ENCODE measurements at regions not wholly inside any gene's neighbourhood (a gene's known extent, or its start where the extent isn't known, plus 50 kb on each side); places are given as distances from the start of the nearest gene placed in this dataset.

DNA sequence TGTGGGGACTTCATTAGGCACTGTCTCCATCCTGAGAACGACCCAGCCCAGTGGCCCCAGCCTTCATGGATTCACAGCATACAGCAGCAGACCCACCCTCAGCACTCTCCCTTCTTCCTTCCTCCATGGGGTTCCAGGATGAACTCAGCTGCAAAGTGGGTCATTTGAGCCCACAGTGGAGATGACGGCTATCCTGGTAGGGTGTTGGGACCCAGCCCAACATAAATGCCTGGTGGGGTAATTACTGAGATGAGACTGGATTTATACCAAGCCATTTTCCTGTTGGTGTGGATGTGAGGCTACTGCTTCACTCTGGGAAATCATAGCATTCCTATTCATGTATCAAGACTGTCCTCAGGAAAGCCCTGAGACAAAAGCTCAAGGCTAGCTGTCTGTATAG is 536.7 kb upstream of the TNP1 start:
- Histone ChIP-seq H3K9me3 (ENCODE audit: control insufficient read depth in 4 of 4, insufficient read depth in 3 of 4, low read length in 3 of 4) (no peaks in the 10 kb centered on the region), H3K9ac (ENCODE audit: insufficient read depth in 1 of 2, low read length in 2 of 2) (no peak overlapping the region), H3K4me3 (no peak overlapping the region), H3K36me3 (ENCODE audit: control insufficient read depth in 4 of 4, insufficient read depth in 4 of 4, low read length in 4 of 4) (no peaks in the 10 kb centered on the region), H3K4me1 (ENCODE audit: control insufficient read depth in 5 of 5, insufficient read depth in 5 of 5, low read length in 5 of 5) (peaks cover 0 to 22% (median 5%) of the 10 kb centered on the region in 5 donors), H3K27ac (ENCODE audit: low read depth in 1 of 2, low read length in 1 of 2) (peak overlapping the region in 1 of 2 donors; percentile 51), H3K27me3 (ENCODE audit: control insufficient read depth in 3 of 3, insufficient read depth in 3 of 3, low read length in 2 of 3) (no peaks in the 10 kb centered on the region)
- WGBS, 2 donors, result 80 to 85% methylated on average over 2 of the region's 2 CpGs
- DNase-seq (no peak), ATAC-seq (ENCODE audit: insufficient read depth, low FRiP score) (no peak)
- TF ChIP-seq, protein P1, sequence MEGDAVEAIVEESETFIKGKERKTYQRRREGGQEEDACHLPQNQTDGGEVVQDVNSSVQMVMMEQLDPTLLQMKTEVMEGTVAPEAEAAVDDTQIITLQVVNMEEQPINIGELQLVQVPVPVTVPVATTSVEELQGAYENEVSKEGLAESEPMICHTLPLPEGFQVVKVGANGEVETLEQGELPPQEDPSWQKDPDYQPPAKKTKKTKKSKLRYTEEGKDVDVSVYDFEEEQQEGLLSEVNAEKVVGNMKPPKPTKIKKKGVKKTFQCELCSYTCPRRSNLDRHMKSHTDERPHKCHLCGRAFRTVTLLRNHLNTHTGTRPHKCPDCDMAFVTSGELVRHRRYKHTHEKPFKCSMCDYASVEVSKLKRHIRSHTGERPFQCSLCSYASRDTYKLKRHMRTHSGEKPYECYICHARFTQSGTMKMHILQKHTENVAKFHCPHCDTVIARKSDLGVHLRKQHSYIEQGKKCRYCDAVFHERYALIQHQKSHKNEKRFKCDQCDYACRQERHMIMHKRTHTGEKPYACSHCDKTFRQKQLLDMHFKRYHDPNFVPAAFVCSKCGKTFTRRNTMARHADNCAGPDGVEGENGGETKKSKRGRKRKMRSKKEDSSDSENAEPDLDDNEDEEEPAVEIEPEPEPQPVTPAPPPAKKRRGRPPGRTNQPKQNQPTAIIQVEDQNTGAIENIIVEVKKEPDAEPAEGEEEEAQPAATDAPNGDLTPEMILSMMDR (IDR thresholded peaks at IDR 0.05; ENCODE audit: control extremely low read depth, extremely low read depth), result no peak

DNA sequence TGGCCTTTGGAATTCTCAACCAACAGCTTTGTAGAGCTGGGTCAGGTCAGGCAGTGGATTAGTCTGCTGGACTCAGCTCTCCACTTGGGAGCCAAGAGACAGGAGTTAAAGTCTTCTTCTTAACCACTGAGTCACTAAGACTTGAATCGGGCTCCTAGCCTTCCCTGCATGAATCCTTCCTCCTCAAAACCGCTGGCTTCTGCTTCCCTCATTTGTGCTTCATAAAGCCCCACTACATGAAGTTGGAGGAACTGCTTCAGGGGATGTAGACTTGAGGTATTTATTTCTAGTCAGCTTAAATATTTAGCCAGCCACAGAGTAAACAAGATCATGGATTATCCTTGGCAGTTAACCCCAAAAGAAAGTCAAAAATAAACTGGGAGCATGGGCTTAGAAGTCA is 536.3 kb upstream of the TNP1 start:
- DNase-seq (no peak), ATAC-seq (ENCODE audit: insufficient read depth, low FRiP score) (no peak)
- no peak overlapping the region for H3K9ac ChIP-seq (ENCODE audit: insufficient read depth in 1 of 2, low read length in 2 of 2)
- no peaks in the 10 kb centered on the region for H3K36me3 ChIP-seq (ENCODE audit: control insufficient read depth in 4 of 4, insufficient read depth in 4 of 4, low read length in 4 of 4)
- H3K9me3 ChIP-seq (ENCODE audit: control insufficient read depth in 4 of 4, insufficient read depth in 3 of 4, low read length in 3 of 4), result no peaks in the 10 kb centered on the region
- H3K4me1 ChIP-seq (ENCODE audit: control insufficient read depth in 5 of 5, insufficient read depth in 5 of 5, low read length in 5 of 5), result peaks cover 0 to 22% (median 5%) of the 10 kb centered on the region in 5 donors
- TF ChIP-seq, protein P1 (IDR thresholded peaks at IDR 0.05; ENCODE audit: control extremely low read depth, extremely low read depth), result no peak
- no peak overlapping the region for H3K4me3 ChIP-seq
- H3K27me3 ChIP-seq (ENCODE audit: control insufficient read depth in 3 of 3, insufficient read depth in 3 of 3, low read length in 2 of 3), result no peaks in the 10 kb centered on the region
- peak overlapping the region in 1 of 2 donors; percentile 51 for H3K27ac ChIP-seq (ENCODE audit: low read depth in 1 of 2, low read length in 1 of 2)
- WGBS, 2 donors, result 64 to 79% methylated on average over 2 of the region's 2 CpGs

DNA sequence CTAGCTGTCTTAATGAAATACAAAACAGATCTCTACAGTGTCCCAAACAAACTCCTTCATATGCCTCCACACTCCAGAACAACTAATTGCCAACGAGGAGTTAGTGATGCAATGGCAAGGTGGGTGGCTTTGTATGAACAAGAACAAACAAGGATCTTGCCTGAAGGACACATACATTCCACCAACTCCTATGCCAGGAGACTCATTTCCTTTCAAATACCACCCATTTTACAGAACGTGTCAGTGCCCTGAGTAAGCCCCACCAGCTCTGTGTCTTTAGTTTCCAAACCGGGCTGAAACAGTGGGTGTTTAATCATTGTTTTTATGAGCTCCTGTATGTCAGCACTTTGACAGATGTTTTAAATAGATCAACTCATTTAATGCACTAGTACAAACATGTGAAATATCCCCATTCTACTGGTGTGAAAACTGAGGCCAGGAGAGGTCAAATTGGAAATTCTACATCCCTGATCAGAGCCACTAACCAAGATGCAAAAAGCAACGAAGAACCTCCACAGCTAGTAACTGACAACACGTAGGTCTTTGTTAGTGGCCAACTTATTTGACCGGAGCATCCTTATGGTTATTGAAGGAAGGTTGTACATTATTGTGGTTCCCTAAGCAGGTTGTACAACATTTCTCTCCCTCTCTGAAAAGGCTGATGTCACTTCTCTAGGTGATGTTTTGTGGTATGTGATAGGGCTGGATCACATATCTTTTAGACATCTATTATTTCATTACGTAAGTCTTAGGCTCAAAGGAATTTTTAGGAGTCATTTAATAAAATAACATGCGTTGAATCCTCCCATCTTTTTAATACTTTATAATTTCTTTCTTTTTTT is 534.9 kb upstream of the TNP1 start:
- Histone ChIP-seq H3K9ac (ENCODE audit: insufficient read depth in 1 of 2, low read length in 2 of 2) (no peak overlapping the region), H3K36me3 (ENCODE audit: control insufficient read depth in 4 of 4, insufficient read depth in 4 of 4, low read length in 4 of 4) (no peaks in the 10 kb centered on the region), H3K9me3 (ENCODE audit: control insufficient read depth in 4 of 4, insufficient read depth in 3 of 4, low read length in 3 of 4) (peaks cover 0 to 7% (median 0%) of the 10 kb centered on the region in 4 donors), H3K27ac (ENCODE audit: low read depth in 1 of 2, low read length in 1 of 2) (no peak overlapping the region), H3K4me1 (ENCODE audit: control insufficient read depth in 5 of 5, insufficient read depth in 5 of 5, low read length in 5 of 5) (peaks cover 0 to 22% (median 5%) of the 10 kb centered on the region in 5 donors), H3K4me3 (no peak overlapping the region), H3K27me3 (ENCODE audit: control insufficient read depth in 3 of 3, insufficient read depth in 3 of 3, low read length in 2 of 3) (no peaks in the 10 kb centered on the region)
- TF ChIP-seq, protein P1 (IDR thresholded peaks at IDR 0.05; ENCODE audit: control extremely low read depth, extremely low read depth), result no peak
- ATAC-seq (ENCODE audit: insufficient read depth, low FRiP score) (no peak), DNase-seq (no peak)
- WGBS, 2 donors, result 86 to 91% methylated on average over 8 of the region's 8 CpGs
